ENCODE measurements at regions not wholly inside any gene's neighbourhood (a gene's known extent, or its start where the extent isn't known, plus 50 kb on each side); places are given as distances from the start of the nearest gene placed in this dataset.

- DNase-seq (ENCODE audit: low read depth), result no peak
These were observed 660.1 kb upstream of the RBFOX1 start for GRCh38 chr16:6672507-6672906.

- no peak for DNase-seq (ENCODE audit: low read depth)
These were observed 665.3 kb upstream of the RBFOX1 start for GRCh38 chr16:6667393-6667792.

- no peak for DNase-seq (ENCODE audit: low read depth)
These were observed 667.5 kb upstream of the RBFOX1 start for GRCh38 chr16:6665126-6665525.

GRCh38 chr16:6663668-6664067 is 669.0 kb upstream of the RBFOX1 start:
- no peak for DNase-seq (ENCODE audit: low read depth)

- DNase-seq (ENCODE audit: low read depth), result no peak
These were observed 675.9 kb upstream of the RBFOX1 start for GRCh38 chr16:6656760-6657159.

- DNase-seq (ENCODE audit: low read depth), result no peak
These were observed 685.8 kb upstream of the RBFOX1 start for GRCh38 chr16:6646891-6647290.

GRCh38 chr16:6645768-6646568 is 686.7 kb upstream of the RBFOX1 start:
- no peak for DNase-seq (ENCODE audit: low read depth)

- DNase-seq (ENCODE audit: low read depth), result no peak
These were observed 687.7 kb upstream of the RBFOX1 start for GRCh38 chr16:6644916-6645315.

- peak; percentile 2 for DNase-seq (ENCODE audit: low read depth)
These were observed 689.5 kb upstream of the RBFOX1 start for GRCh38 chr16:6643080-6643686.

- DNase-seq (ENCODE audit: low read depth), result no peak
These were observed 690.4 kb upstream of the RBFOX1 start for GRCh38 chr16:6642271-6642670.

GRCh38 chr16:6641091-6641490 is 691.6 kb upstream of the RBFOX1 start:
- DNase-seq (ENCODE audit: low read depth), result no peak

GRCh38 chr16:6636457-6636856 is 696.2 kb upstream of the RBFOX1 start:
- no peak for DNase-seq (ENCODE audit: low read depth)

- no peak for DNase-seq (ENCODE audit: low read depth)
These were observed 698.5 kb upstream of the RBFOX1 start for GRCh38 chr16:6634151-6634550.

- DNase-seq (ENCODE audit: low read depth), result no peak
These were observed 699.2 kb upstream of the RBFOX1 start for GRCh38 chr16:6633456-6633855.

GRCh38 chr16:6629110-6629509 is 703.5 kb upstream of the RBFOX1 start:
- DNase-seq (ENCODE audit: low read depth), result no peak

- no peak for DNase-seq (ENCODE audit: low read depth)
These were observed 707.0 kb upstream of the RBFOX1 start for GRCh38 chr16:6625606-6626005.

GRCh38 chr16:6618874-6619273 is 713.8 kb upstream of the RBFOX1 start:
- DNase-seq (ENCODE audit: low read depth), result no peak

GRCh38 chr16:6616746-6617145 is 715.9 kb upstream of the RBFOX1 start:
- no peak for DNase-seq (ENCODE audit: low read depth)

GRCh38 chr16:6615636-6616035 is 717.0 kb upstream of the RBFOX1 start:
- DNase-seq (ENCODE audit: low read depth), result no peak

- DNase-seq (ENCODE audit: low read depth), result no peak
These were observed 721.1 kb upstream of the RBFOX1 start for GRCh38 chr16:6611535-6611934.

- no peak for DNase-seq (ENCODE audit: low read depth)
These were observed 727.2 kb upstream of the RBFOX1 start for GRCh38 chr16:6605490-6605889.

- DNase-seq (ENCODE audit: low read depth), result no peak
These were observed 728.8 kb upstream of the RBFOX1 start for GRCh38 chr16:6603780-6604325.

- DNase-seq (ENCODE audit: low read depth), result no peak
These were observed 730.2 kb upstream of the RBFOX1 start for GRCh38 chr16:6602405-6602804.

GRCh38 chr16:6600167-6600566 is 732.5 kb upstream of the RBFOX1 start:
- DNase-seq (ENCODE audit: low read depth), result no peak

Measured in activated T-helper 9 cell treated with anti-CD3 and anti-CD28 coated beads, Interleukin-2, amount 50 U/mL, for 16 hours (primary cell).